ENCODE measurements at regions not wholly inside any gene's neighbourhood (a gene's known extent, or its start where the extent isn't known, plus 50 kb on each side); places are given as distances from the start of the nearest gene placed in this dataset.

- DNase-seq (ENCODE audit: low spot score in 2 of 2): no peak
- no peaks in the 10 kb centered on the region for H3K27me3 Mint-ChIP-seq
- no peak overlapping the region for H3K27ac Mint-ChIP-seq
- no peak overlapping the region for H3K4me3 Mint-ChIP-seq
- H3K9me3 Mint-ChIP-seq: peaks cover 2% of the 10 kb centered on the region
- no peaks in the 10 kb centered on the region for H3K36me3 Mint-ChIP-seq
- H3K4me1 Mint-ChIP-seq: peaks cover 8% of the 10 kb centered on the region
- no peak for ATAC-seq (ENCODE audit: low read depth)
Measured at GRCh38 chr7:131208777-131209176, 118.9 kb upstream of the MKLN1 start.

DNA sequence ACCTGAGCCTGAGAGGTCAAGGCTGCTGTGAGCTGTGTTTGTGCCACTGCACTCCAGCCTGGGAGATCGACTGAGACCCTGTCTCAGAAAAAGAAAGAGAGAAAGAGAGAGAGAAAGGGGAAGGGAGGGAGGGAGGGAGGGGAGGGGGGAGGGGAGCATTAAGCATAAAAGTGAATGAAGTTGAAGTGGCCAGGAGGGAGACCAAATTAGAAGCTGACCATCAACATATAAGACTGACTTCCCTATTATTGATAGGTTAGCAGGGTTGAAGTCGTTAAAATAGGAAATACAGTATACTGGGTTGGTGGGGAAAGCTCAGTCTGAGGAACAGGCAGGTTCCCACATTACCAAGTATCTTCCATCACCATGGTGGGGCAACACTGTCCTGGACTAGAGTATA lies 117.1 kb upstream of the MKLN1 start:
- no peak overlapping the region for H3K27ac Mint-ChIP-seq
- peaks cover 2% of the 10 kb centered on the region for H3K9me3 Mint-ChIP-seq
- H3K4me1 Mint-ChIP-seq: peaks cover 8% of the 10 kb centered on the region
- no peaks in the 10 kb centered on the region for H3K36me3 Mint-ChIP-seq
- DNase-seq (ENCODE audit: low spot score in 2 of 2): no peak
- no peak overlapping the region for H3K4me3 Mint-ChIP-seq
- no peaks in the 10 kb centered on the region for H3K27me3 Mint-ChIP-seq
- no peak for ATAC-seq (ENCODE audit: low read depth)

- Mint-ChIP-seq H3K9me3 (peaks cover 2% of the 10 kb centered on the region), H3K27ac (no peak overlapping the region), H3K27me3 (no peaks in the 10 kb centered on the region), H3K36me3 (no peaks in the 10 kb centered on the region), H3K4me3 (no peak overlapping the region), H3K4me1 (peaks cover 8% of the 10 kb centered on the region)
- no peak for ATAC-seq (ENCODE audit: low read depth)
- DNase-seq (ENCODE audit: low spot score in 2 of 2): no peak
Measured at GRCh38 chr7:131211500-131211899, 116.2 kb upstream of the MKLN1 start.

GRCh38 chr7:131212114-131212513 lies 115.6 kb upstream of the MKLN1 start:
- H3K27ac Mint-ChIP-seq: no peak overlapping the region
- H3K36me3 Mint-ChIP-seq: no peaks in the 10 kb centered on the region
- DNase-seq (ENCODE audit: low spot score in 2 of 2) (no peak), ATAC-seq (ENCODE audit: low read depth) (no peak)
- H3K9me3 Mint-ChIP-seq: peaks cover 2% of the 10 kb centered on the region
- no peak overlapping the region for H3K4me3 Mint-ChIP-seq
- peaks cover 8% of the 10 kb centered on the region for H3K4me1 Mint-ChIP-seq
- no peaks in the 10 kb centered on the region for H3K27me3 Mint-ChIP-seq

DNA sequence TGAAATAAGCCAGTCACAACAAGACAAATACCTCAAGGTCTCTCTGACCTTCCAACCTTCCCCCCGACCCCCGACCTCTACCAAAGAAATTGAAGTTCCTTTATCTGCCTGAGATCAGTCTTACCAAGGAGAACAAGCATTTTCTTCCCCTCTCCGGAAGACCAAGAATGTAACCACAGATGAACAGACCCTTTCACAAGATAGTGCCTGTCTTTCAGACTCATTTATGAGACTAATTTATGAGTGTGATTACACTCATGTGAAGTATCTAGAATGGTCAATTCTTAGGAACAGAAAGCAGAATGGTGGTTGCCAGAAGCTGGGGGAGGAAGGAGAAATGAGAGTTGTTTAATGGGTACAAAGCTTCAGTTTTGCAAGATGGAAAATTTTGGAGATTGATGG lies 108.9 kb upstream of the MKLN1 start:
- Mint-ChIP-seq H3K9me3 (no peaks in the 10 kb centered on the region), H3K36me3 (no peaks in the 10 kb centered on the region), H3K27ac (peak overlapping the region; percentile 79), H3K27me3 (no peaks in the 10 kb centered on the region), H3K4me3 (peak overlapping the region; percentile 47), H3K4me1 (peaks cover 22% of the 10 kb centered on the region)
- ATAC-seq (ENCODE audit: low read depth): no peak
- DNase-seq (ENCODE audit: low spot score in 2 of 2): no peak

- peak overlapping the region; percentile 72 for H3K27ac Mint-ChIP-seq
- no peaks in the 10 kb centered on the region for H3K27me3 Mint-ChIP-seq
- ATAC-seq (ENCODE audit: low read depth) (peak; percentile 74), DNase-seq (ENCODE audit: low spot score in 2 of 2) (no peak)
- H3K9me3 Mint-ChIP-seq: no peaks in the 10 kb centered on the region
- H3K4me3 Mint-ChIP-seq: peak overlapping the region; percentile 60
- no peaks in the 10 kb centered on the region for H3K36me3 Mint-ChIP-seq
- peaks cover 22% of the 10 kb centered on the region for H3K4me1 Mint-ChIP-seq
Measured at GRCh38 chr7:131219312-131220041, 108.2 kb upstream of the MKLN1 start.

- ATAC-seq (ENCODE audit: low read depth) (no peak), DNase-seq (ENCODE audit: low spot score in 2 of 2) (no peak)
- Mint-ChIP-seq H3K9me3 (no peaks in the 10 kb centered on the region), H3K4me1 (peaks cover 25% of the 10 kb centered on the region), H3K4me3 (no peak overlapping the region), H3K36me3 (no peaks in the 10 kb centered on the region), H3K27me3 (no peaks in the 10 kb centered on the region), H3K27ac (no peak overlapping the region)
Measured at GRCh38 chr7:131221061-131221460, 106.6 kb upstream of the MKLN1 start.

GRCh38 chr7:131222171-131222570 lies 105.5 kb upstream of the MKLN1 start:
- Mint-ChIP-seq H3K36me3 (no peaks in the 10 kb centered on the region), H3K27ac (no peak overlapping the region), H3K4me3 (no peak overlapping the region), H3K4me1 (peaks cover 30% of the 10 kb centered on the region), H3K9me3 (no peaks in the 10 kb centered on the region), H3K27me3 (no peaks in the 10 kb centered on the region)
- DNase-seq (ENCODE audit: low spot score in 2 of 2): no peak
- peak; percentile 39 for ATAC-seq (ENCODE audit: low read depth)

DNA sequence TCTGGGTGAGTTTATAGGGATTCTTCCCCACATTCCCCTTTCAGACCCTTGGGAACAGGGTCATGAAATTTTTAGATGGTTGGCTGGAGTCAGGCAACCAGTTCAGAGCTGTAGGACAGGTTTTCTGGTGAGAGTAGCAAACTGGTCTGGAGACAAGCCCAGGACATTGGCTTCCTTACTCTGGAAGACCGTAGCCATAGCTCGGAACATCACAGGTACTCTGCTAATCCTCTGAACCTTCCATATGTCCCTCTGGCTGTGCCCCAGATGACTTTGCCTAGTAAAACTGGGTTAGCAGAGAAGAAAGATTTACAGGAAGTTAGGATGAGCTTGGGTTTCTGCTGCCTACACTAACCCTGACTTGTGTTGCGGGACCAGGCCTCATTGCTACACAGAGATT lies 104.5 kb upstream of the MKLN1 start:
- H3K9me3 Mint-ChIP-seq: no peaks in the 10 kb centered on the region
- no peak overlapping the region for H3K4me3 Mint-ChIP-seq
- no peaks in the 10 kb centered on the region for H3K27me3 Mint-ChIP-seq
- no peak overlapping the region for H3K27ac Mint-ChIP-seq
- peaks cover 30% of the 10 kb centered on the region for H3K4me1 Mint-ChIP-seq
- no peak for DNase-seq (ENCODE audit: low spot score in 2 of 2)
- no peaks in the 10 kb centered on the region for H3K36me3 Mint-ChIP-seq
- ATAC-seq (ENCODE audit: low read depth): no peak

DNA sequence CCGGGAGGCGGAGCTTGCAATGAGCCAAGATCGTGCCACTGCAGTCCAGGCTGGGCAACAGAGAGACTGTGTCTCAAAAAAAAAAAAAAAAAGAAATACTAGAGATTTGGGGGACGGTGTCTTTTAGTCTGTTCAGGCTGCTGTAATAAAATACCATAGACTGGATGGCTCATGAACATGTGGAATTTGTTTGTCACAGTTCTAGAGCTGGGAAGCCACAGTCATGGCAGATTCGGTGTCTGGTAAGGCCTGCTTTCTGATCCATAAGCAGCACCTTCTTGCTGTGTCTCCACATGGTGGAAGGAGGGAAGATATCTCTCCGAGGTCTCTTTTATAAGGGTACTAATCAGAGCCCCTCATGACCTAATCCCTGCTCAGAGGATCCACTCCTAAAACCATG lies 102.7 kb upstream of the MKLN1 start:
- Mint-ChIP-seq H3K4me3 (no peak overlapping the region), H3K27me3 (no peaks in the 10 kb centered on the region), H3K36me3 (no peaks in the 10 kb centered on the region), H3K27ac (no peak overlapping the region), H3K4me1 (peaks cover 17% of the 10 kb centered on the region), H3K9me3 (no peaks in the 10 kb centered on the region)
- DNase-seq (ENCODE audit: low spot score in 2 of 2) (no peak), ATAC-seq (ENCODE audit: low read depth) (no peak)

GRCh38 chr7:131225619-131226513 lies 101.8 kb upstream of the MKLN1 start:
- H3K4me1 Mint-ChIP-seq: peaks cover 12% of the 10 kb centered on the region
- no peaks in the 10 kb centered on the region for H3K9me3 Mint-ChIP-seq
- ATAC-seq (ENCODE audit: low read depth) (no peak), DNase-seq (ENCODE audit: low spot score in 2 of 2) (no peak)
- H3K4me3 Mint-ChIP-seq: no peak overlapping the region
- peak overlapping the region; percentile 36 for H3K27ac Mint-ChIP-seq
- no peaks in the 10 kb centered on the region for H3K27me3 Mint-ChIP-seq
- no peaks in the 10 kb centered on the region for H3K36me3 Mint-ChIP-seq

- no peaks in the 10 kb centered on the region for H3K36me3 Mint-ChIP-seq
- H3K9me3 Mint-ChIP-seq: no peaks in the 10 kb centered on the region
- no peak overlapping the region for H3K4me3 Mint-ChIP-seq
- H3K27me3 Mint-ChIP-seq: no peaks in the 10 kb centered on the region
- H3K4me1 Mint-ChIP-seq: peaks cover 16% of the 10 kb centered on the region
- DNase-seq (ENCODE audit: low spot score in 2 of 2) (no peak), ATAC-seq (ENCODE audit: low read depth) (no peak)
- peak overlapping the region; percentile 36 for H3K27ac Mint-ChIP-seq
Measured at GRCh38 chr7:131226514-131226865, 101.2 kb upstream of the MKLN1 start.

DNA sequence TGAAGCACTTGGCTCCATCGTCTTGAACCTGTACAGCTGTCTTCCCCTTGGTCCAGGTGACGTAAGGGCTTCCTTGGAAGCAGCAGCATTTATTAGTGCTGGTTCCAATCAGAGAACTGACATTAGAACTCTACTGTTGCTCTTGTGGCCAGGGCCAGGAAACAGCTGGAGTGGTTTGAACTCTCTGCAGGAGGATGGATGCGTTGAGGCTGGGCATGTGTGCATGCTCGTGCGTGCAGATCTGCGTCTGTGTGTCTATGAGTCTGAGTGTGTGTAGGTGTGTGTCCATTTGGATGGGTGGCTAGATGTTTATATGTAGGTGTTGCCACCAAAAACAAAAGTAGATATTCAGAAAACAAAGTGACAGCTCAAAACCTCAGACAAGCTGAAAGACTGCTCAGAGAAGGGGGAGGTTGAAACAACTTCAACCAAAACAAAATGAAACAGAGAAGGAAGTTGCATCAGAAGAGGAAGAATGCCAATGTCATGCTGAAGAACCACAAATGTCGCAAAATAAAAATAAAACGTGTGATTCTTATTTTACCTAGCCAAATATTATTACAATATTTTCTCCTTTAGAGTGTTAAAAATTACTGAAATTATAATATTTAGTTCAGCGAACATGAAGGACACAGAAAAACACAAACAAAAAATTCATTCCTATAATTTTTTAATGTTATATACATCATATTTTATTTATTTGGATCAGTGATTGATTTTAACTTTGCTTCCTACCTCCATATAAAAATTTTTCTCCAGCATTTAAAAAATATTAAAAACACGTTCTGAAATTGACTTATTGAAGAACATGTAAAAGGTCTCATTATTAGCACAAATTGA lies 96.1 kb upstream of the MKLN1 start:
- no peaks in the 10 kb centered on the region for H3K36me3 Mint-ChIP-seq
- no peaks in the 10 kb centered on the region for H3K27me3 Mint-ChIP-seq
- H3K27ac Mint-ChIP-seq: peak overlapping the region; percentile 87
- DNase-seq (ENCODE audit: low spot score in 2 of 2) (peak; percentile 35 to 38), ATAC-seq (ENCODE audit: low read depth) (peak; percentile 83)
- H3K4me1 Mint-ChIP-seq: peaks cover 18% of the 10 kb centered on the region
- H3K4me3 Mint-ChIP-seq: peak overlapping the region; percentile 80
- H3K9me3 Mint-ChIP-seq: no peaks in the 10 kb centered on the region

GRCh38 chr7:131232768-131233167 lies 94.9 kb upstream of the MKLN1 start:
- DNase-seq (ENCODE audit: low spot score in 2 of 2) (no peak), ATAC-seq (ENCODE audit: low read depth) (no peak)
- Mint-ChIP-seq H3K9me3 (no peaks in the 10 kb centered on the region), H3K27me3 (no peaks in the 10 kb centered on the region), H3K4me3 (no peak overlapping the region), H3K4me1 (peaks cover 18% of the 10 kb centered on the region), H3K27ac (no peak overlapping the region), H3K36me3 (no peaks in the 10 kb centered on the region)

All from memory B cell (primary cell).